ENCODE measurements at regions not wholly inside any gene's neighbourhood (a gene's known extent, or its start where the extent isn't known, plus 50 kb on each side); places are given as distances from the start of the nearest gene placed in this dataset.

GRCh38 chr3:154952553-154952952 is 127.6 kb upstream of the MME start:
- no peak overlapping the region for H3K27ac ChIP-seq
- no peaks in the 10 kb centered on the region for H3K36me3 ChIP-seq
- no peak overlapping the region for H3K4me3 ChIP-seq
- DNase-seq, result no peak
- WGBS, 5 donors, result 90 to 94% (median 92%) methylated on average over 6 of the region's 6 CpGs
- no peaks in the 10 kb centered on the region for H3K27me3 ChIP-seq
- H3K4me1 ChIP-seq, result no peaks in the 10 kb centered on the region
- peaks cover 0 to 9% (median 0%) of the 10 kb centered on the region in 4 donors for H3K9me3 ChIP-seq
- intact Hi-C loops (cut with DNase I; ENCODE audit: low total_unique reads), result no loop called here
- TF ChIP-seq EP300 (IDR thresholded peaks at IDR 0.05), result no peak
- no peak for TF ChIP-seq POLR2A (IDR thresholded peaks at IDR 0.05)
- TF ChIP-seq POLR2AphosphoS5 (IDR thresholded peaks at IDR 0.05), result no peak
- TF ChIP-seq, protein P1, sequence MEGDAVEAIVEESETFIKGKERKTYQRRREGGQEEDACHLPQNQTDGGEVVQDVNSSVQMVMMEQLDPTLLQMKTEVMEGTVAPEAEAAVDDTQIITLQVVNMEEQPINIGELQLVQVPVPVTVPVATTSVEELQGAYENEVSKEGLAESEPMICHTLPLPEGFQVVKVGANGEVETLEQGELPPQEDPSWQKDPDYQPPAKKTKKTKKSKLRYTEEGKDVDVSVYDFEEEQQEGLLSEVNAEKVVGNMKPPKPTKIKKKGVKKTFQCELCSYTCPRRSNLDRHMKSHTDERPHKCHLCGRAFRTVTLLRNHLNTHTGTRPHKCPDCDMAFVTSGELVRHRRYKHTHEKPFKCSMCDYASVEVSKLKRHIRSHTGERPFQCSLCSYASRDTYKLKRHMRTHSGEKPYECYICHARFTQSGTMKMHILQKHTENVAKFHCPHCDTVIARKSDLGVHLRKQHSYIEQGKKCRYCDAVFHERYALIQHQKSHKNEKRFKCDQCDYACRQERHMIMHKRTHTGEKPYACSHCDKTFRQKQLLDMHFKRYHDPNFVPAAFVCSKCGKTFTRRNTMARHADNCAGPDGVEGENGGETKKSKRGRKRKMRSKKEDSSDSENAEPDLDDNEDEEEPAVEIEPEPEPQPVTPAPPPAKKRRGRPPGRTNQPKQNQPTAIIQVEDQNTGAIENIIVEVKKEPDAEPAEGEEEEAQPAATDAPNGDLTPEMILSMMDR (IDR thresholded peaks at IDR 0.05), result no peak

GRCh38 chr3:154943981-154944380 is 136.1 kb upstream of the MME start:
- 70 to 96% (median 85%) methylated on average over 2 of the region's 2 CpGs for WGBS, 5 donors
- no peaks in the 10 kb centered on the region for H3K27me3 ChIP-seq
- DNase-seq, result no peak

GRCh38 chr3:154942827-154943226 is 137.3 kb upstream of the MME start:
- Histone ChIP-seq H3K9me3 (peaks cover 0 to 16% (median 7%) of the 10 kb centered on the region in 4 donors), H3K4me1 (no peaks in the 10 kb centered on the region), H3K36me3 (no peaks in the 10 kb centered on the region), H3K27me3 (no peaks in the 10 kb centered on the region), H3K27ac (no peak overlapping the region), H3K4me3 (no peak overlapping the region)
- no peak for TF ChIP-seq POLR2AphosphoS5 (IDR thresholded peaks at IDR 0.05)
- TF ChIP-seq POLR2A (IDR thresholded peaks at IDR 0.05), result no peak
- TF ChIP-seq EP300 (IDR thresholded peaks at IDR 0.05), result no peak
- TF ChIP-seq, protein P1 (IDR thresholded peaks at IDR 0.05), result no peak
- DNase-seq, result no peak
- intact Hi-C loops (cut with DNase I; ENCODE audit: low total_unique reads), result no loop called here

More at GRCh38 chr3:154943981-154944380, 136.1 kb upstream of the MME start:
- TF ChIP-seq POLR2AphosphoS5 (IDR thresholded peaks at IDR 0.05) (no peak), EP300 (IDR thresholded peaks at IDR 0.05) (no peak), POLR2A (IDR thresholded peaks at IDR 0.05) (no peak)
- TF ChIP-seq, protein P1 (IDR thresholded peaks at IDR 0.05), result no peak
- intact Hi-C loops (cut with DNase I; ENCODE audit: low total_unique reads), result no loop called here
- Histone ChIP-seq H3K36me3 (no peaks in the 10 kb centered on the region), H3K4me1 (no peaks in the 10 kb centered on the region), H3K4me3 (no peak overlapping the region), H3K9me3 (peaks cover 0 to 16% (median 7%) of the 10 kb centered on the region in 4 donors), H3K27ac (no peak overlapping the region)

GRCh38 chr3:154936196-154936595 is 143.9 kb upstream of the MME start:
- DNase-seq, result no peak
- TF ChIP-seq, protein P1 (IDR thresholded peaks at IDR 0.05), result no peak
- TF ChIP-seq POLR2AphosphoS5 (IDR thresholded peaks at IDR 0.05), result no peak
- TF ChIP-seq POLR2A (IDR thresholded peaks at IDR 0.05), result no peak
- TF ChIP-seq EP300 (IDR thresholded peaks at IDR 0.05), result no peak
- no peaks in the 10 kb centered on the region for H3K27me3 ChIP-seq
- no peaks in the 10 kb centered on the region for H3K4me1 ChIP-seq
- no peak overlapping the region for H3K4me3 ChIP-seq
- no peaks in the 10 kb centered on the region for H3K36me3 ChIP-seq
- WGBS, 5 donors, result 78 to 95% (median 90%) methylated on average over 4 of the region's 4 CpGs
- intact Hi-C loops (cut with DNase I; ENCODE audit: low total_unique reads), result no loop called here
- peaks cover 0 to 14% (median 4%) of the 10 kb centered on the region in 4 donors for H3K9me3 ChIP-seq
- no peak overlapping the region for H3K27ac ChIP-seq

Data from stomach (tissue), 8 donors.